ENCODE measurements at regions not wholly inside any gene's neighbourhood (a gene's known extent, or its start where the extent isn't known, plus 50 kb on each side); places are given as distances from the start of the nearest gene placed in this dataset.

GRCh38 chr6:156107624-156108101, 652.0 kb upstream of the NOX3 start:
- Histone ChIP-seq H3K9me3 (no peaks in the 10 kb centered on the region), H3K27ac (no peak overlapping the region), H3K36me3 (no peaks in the 10 kb centered on the region), H3K4me3 (no peak overlapping the region), H3K4me1 (no peaks in the 10 kb centered on the region), H3K27me3 (no peaks in the 10 kb centered on the region)
- TF ChIP-seq POLR2A (IDR thresholded peaks at IDR 0.05) (no peak), CTCF (IDR thresholded peaks at IDR 0.05) (no peak)
- ATAC-seq (no peak), DNase-seq (no peak)
- intact Hi-C loops (cut with DNase I): no loop called here
- 74 to 85% (median 79%) methylated on average over 15 of the region's 15 CpGs for WGBS, 4 donors

- WGBS, 4 donors: 74 to 81% (median 76%) methylated on average over 3 of the region's 3 CpGs
- DNase-seq (no peak), ATAC-seq (no peak)
- Histone ChIP-seq H3K4me1 (no peaks in the 10 kb centered on the region), H3K27ac (no peak overlapping the region), H3K4me3 (no peak overlapping the region), H3K9me3 (no peaks in the 10 kb centered on the region), H3K27me3 (no peaks in the 10 kb centered on the region), H3K36me3 (no peaks in the 10 kb centered on the region)
- intact Hi-C loops (cut with DNase I): no loop called here
- TF ChIP-seq POLR2A (IDR thresholded peaks at IDR 0.05): no peak
- peak in 1 of 12 donors; percentile 10 for TF ChIP-seq CTCF (IDR thresholded peaks at IDR 0.05)
Observed at GRCh38 chr6:156102129-156102528, 646.5 kb upstream of the NOX3 start.

GRCh38 chr6:156098839-156099238, 643.2 kb upstream of the NOX3 start:
- DNase-seq (no peak), ATAC-seq (no peak)
- Histone ChIP-seq H3K9me3 (no peaks in the 10 kb centered on the region), H3K4me1 (no peaks in the 10 kb centered on the region), H3K27me3 (no peaks in the 10 kb centered on the region), H3K36me3 (no peaks in the 10 kb centered on the region), H3K27ac (no peak overlapping the region), H3K4me3 (no peak overlapping the region)
- intact Hi-C loops (cut with DNase I): no loop called here
- no peak for TF ChIP-seq CTCF (IDR thresholded peaks at IDR 0.05)
- TF ChIP-seq POLR2A (IDR thresholded peaks at IDR 0.05): no peak
- WGBS, 4 donors: 93 to 98% (median 96%) methylated on average over 1 of the region's 1 CpG

DNA sequence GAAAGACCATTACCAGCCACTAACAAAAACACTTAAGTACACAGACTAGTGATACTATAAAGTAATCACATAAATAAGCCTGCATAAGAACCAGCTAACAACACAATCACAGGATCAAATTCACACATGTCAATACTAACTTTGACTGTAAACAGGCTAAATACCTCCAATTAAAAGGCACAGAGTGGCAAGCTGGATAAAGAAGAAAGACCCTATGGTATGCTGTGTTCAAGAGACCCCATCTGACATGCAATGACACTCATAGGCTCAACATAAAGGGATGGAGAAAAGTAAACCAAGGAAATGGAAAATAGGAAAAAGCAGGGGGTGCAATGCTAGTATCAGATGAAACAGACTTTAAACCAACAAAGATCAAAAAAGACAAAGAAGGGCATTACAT, 631.8 kb upstream of the NOX3 start:
- H3K36me3 ChIP-seq: no peaks in the 10 kb centered on the region
- intact Hi-C loops (cut with DNase I): no loop called here
- no peaks in the 10 kb centered on the region for H3K4me1 ChIP-seq
- no peak overlapping the region for H3K27ac ChIP-seq
- no peak for ATAC-seq
- H3K27me3 ChIP-seq: no peaks in the 10 kb centered on the region
- DNase-seq: no peak
- H3K9me3 ChIP-seq: peaks cover 0 to 61% (median 18%) of the 10 kb centered on the region in 12 donors
- no peak for TF ChIP-seq CTCF (IDR thresholded peaks at IDR 0.05)
- no peak for TF ChIP-seq POLR2A (IDR thresholded peaks at IDR 0.05)
- no peak overlapping the region for H3K4me3 ChIP-seq
